GM19395 (cell line): ENCODE measurements at regions not wholly inside any gene's neighbourhood (a gene's known extent, or its start where the extent isn't known, plus 50 kb on each side); places are given as distances from the start of the nearest gene placed in this dataset.
A peak's percentile ranks its signal among the peaks of the same experiment; 100 is the strongest.
"Not testable (repeated sequence)": the region's sequence is repeated elsewhere in the genome, so short reads cannot be mapped to it uniquely, and the experiment has no call there.

ENCODE experiments used
- ATAC-seq: cut with Tn5 transposase; IDR thresholded peaks from one replicate; pipeline ENCODE4 v1.9.1; 2021; ENCODE audit warnings: mild to moderate bottlenecking, moderate library complexity; ENCODE audit not compliant: unreplicated experiment

DNA sequence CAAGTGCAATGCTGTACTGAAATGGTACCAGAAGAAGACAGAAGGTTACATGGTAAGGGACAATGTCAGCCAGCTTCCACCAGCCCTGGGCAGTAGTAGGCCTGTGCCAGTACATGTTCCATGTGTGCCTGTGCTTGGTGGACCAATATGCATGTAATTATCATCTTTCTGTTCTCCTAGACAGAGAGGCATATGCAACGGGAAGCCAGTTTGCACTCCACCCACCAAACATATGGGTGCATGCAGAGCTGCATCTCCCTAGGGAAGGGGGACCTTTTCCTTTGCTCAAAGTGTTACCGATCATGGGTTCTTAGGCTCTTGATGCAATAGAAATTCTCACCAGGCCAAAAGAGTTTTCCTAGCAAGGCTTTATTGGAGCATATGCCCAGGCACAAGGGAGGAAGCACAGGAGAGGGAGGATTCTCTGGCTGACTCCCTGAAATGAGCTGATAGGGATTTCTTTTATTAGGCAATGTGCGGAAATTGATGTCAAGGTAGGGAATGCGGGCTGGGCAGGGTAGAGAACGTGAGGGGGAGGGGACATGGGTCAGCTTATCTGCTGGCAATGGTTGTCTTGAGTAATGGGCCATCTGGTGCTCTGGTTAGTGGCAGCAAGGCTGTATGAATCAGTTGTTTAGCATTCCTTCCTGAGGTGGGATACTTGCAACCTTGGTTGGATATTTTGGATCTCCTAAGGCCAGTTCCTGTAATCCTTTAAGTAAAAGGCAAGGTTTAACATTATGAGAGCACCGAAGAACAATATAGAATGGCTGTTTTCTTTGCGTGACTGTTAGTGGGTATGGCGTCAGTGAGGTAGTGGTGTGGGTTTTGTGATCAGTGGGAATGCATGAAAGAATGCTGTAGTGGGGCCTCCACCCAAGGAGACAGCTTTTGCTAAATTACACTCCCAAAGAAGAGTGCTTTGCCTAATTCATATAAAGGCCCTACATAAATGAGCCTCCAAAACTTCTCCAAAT, 102.5 kb downstream of the CDRT15L2 start:
- not testable (repeated sequence) for ATAC-seq

DNA sequence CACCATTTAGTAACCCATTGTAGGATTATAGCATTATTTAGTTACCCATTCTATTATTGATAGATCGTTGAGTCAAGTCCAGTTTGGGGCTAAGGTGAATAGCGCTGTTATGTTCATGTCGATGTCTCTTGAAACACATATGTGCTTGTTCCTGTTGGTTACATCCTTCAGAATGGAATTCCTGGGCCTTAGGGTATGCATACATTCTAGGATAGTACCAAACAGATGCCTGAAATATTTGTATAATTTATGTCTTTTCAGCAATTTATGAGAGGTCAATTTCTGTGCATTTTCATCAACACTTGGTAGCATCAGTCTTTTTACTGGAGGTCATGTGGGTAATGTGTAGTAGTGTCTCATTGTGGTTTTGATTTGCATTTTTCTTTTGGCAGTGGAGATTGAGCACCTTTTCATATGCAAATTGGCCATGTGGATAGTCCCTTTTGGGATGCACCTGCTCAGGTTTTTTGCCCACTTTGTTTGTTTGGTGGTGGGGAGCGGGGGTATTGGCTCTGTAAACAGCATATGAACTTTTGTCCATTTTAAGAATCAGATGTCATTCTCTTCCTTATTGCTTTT, 104.2 kb downstream of the CDRT15L2 start:
- ATAC-seq: not testable (repeated sequence)

DNA sequence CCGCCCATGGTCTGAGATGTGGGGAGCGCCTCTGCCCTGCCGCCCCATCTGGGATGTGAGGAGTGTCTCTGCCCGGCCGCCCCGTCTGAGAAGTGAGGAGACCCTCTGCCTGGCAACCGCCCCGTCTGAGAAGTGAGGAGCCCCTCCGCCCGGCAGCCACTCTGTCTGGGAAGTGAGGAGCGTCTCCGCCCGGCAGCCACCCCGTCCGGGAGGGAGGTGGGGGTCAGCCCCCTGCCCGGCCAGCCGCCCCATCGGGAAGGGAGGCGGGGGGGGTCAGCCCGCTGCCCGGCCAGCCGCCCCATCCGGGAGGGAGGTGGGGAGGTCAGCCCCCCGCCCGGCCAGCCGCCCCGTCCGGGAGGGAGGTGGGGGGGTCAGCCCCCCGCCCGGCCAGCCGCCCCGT, 105.5 kb downstream of the CDRT15L2 start:
- ATAC-seq: not testable (repeated sequence)

DNA sequence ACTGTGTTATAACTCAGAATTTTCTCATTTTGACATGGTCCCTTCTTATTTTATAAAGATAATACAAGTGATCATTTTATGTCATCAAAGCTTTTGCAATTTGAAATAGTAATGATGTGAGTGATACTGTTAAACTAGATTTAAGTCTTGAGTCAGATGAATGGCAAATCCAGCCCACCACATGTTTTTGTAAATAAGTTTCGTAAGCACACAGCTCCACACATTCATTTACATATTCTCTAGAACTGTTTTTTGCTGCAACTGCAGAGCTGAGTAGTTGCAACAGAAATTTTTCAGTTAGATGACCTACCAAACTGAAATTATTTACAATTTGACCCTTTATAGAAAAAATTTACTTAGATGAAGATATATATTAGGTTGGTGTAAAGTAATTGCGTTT, 108.1 kb downstream of the CDRT15L2 start:
- ATAC-seq: not testable (repeated sequence)

DNA sequence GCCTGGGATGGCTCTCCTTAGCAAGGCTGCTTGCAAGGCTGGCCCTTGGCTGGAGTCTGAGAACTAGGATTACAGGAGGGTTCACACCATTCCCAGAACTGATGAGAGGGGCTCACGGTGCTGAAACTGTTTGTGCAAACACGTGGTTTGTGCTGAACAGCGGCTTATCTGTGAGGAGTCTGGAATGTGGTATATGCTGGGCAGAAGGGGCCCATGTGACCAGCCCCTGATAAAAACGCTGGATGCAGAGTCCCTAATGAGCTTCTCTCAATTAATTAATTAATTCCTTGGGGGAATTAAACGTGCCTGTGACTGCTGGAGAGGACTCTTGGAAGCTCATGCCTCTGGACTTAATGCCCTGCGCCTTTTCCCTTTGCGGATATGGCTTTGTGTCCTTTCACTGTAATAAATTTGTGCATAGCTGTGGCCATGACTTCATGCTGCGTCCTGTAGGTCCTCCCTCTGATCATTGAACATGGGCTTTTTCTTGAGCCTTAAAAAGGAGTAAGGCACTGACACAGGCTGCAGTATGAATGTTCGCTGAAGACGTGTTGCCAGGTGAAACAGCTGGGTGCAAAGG, 109.7 kb downstream of the CDRT15L2 start:
- not testable (repeated sequence) for ATAC-seq

DNA sequence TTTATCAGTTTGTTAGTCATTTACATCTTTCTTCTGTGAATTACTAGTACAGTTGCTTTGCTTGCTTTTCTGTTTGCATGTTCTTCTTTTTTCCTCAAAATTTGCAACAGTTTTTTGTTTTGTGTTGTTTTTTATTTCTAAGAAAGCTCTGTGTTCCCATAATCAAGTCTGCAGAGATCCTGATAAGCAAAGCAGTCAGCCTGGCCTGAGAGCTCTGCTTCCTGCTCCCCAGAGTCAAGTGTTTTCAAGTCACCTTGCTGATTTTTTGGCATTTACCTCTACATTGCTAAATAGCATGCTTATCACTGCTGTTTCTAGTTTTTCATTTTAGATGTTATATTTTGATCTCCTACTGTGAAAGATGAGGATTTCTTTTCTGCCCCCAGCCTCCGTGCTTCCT, 113.2 kb downstream of the CDRT15L2 start:
- not testable (repeated sequence) for ATAC-seq

DNA sequence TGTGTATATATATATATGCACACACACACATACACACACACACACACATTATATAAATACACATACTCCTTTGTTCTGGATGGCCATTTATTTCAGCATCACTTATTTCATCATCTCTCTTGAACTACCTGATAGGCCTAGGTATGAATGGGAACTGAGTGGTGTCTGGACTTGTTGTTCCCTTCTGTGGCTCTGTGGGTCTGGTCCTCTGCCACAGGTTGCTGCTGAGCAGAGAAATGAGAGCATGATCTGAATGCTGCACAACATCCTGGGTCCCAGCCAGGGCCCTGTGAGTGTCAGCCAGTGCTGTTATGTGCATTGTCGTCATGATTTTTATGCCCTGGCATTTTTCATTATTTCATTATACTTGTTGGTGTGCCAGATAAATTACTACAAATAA, 116.3 kb downstream of the CDRT15L2 start:
- ATAC-seq: not testable (repeated sequence)

DNA sequence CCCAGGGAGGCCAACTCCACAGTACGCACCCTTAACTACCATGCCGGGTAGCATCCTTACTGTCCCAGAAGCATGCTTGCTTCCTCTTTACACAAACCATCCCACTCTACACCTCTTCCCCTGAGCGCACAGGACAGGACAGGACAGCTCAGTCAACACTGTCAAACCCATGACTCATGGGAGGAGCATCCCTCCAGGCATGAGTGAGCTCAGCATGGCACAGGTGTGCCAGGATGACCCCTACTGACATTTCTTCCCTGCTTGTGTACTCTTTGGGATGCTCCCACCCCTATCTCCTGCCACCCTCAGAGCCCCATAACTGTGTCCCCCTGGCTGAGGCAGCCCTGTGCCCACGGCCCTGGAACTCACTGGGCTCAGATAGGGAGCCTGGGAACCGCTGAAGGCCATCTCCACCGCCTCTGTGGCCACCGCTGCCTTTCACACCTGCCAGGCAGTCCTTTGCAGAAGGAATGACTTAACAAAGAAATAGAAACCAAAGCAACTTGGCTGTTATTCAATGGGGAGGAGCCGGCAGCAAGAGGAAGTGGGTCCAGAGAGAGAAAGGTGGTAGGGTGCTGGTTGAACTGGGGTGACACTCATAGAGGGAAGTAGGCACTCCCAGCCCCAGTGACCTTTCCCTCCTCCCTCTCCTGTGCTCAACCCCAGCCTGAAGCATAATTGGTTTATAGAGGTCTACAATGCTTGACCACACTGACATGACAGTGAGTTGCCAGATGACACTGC, 119.1 kb downstream of the CDRT15L2 start:
- peak; percentile 93 for ATAC-seq

DNA sequence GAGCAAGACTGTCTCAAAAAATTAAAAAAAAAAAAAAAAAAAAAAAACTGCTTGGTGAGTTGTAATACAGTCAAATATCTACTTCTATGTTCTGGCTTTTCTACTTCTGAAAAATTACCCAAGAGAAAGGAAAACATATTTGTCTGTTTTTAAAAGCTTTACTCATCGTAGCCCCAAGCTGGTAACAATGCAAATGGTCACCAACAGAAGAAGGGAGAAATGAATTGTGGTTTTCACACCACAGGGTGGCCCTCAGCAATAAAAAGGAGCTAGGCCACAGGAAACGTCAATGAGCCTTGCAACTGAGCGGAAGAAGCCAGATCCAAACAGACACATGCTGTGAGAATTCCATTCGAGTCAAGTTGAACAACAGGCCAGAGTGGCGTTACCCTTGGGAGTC, 121.0 kb downstream of the CDRT15L2 start:
- ATAC-seq: not testable (repeated sequence)

DNA sequence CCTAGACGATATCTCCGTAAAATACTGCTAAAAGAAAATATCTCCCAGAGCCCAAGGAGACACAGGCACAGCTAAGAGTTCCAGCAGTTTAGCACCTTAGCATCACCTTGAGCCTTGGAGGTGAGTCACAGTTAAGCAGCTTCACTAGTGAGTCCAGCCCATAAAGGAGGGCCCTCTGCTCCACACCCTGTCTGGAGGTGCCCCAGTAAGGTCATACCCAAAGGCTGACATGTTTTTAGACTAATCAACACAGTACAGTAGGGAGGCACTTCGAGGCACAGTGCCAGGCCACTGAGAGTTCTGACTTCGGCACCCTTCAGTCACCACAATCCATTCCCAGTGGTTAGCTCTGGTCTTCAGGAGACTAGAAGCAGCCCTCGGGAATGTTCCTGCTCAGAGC, 121.8 kb downstream of the CDRT15L2 start:
- ATAC-seq: not testable (repeated sequence)

DNA sequence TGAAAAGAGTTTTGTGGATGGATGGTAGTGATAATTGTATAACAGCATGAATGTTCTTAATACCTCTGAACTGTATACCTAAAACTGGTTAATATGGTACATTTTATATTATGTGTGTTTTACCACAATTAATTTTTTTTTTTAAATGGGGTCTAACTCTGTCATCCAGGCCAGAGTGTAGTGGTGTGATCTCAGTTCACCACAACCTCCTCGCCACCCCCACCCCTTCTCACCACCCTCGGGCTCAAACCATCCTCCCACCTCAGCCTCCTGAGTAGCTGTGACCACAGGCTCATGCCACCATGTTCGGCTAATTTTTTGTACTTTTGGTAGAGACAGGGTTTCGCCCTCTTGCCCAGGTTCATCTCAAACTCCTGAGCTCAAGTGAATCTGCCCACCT, 123.2 kb downstream of the CDRT15L2 start:
- ATAC-seq: no peak

DNA sequence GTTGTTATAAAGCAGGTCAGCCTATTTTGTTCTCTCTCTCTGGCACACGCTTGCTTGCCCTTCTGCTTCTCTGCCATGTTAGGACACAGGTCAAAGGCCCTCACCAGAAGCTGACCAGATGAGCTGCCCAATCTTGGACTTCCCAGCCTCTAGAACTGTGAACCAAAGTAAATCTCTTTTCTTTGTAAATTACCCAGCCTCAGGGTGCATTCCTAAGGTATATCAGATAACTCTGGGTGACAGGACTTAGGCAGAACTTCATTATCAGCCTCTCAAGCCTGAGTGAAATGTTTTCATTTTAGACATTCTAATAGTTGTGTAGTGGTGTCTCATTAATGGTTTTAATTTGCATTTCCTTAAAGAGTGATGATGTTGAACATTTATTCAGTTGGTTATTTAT, 124.3 kb downstream of the CDRT15L2 start:
- no peak for ATAC-seq

DNA sequence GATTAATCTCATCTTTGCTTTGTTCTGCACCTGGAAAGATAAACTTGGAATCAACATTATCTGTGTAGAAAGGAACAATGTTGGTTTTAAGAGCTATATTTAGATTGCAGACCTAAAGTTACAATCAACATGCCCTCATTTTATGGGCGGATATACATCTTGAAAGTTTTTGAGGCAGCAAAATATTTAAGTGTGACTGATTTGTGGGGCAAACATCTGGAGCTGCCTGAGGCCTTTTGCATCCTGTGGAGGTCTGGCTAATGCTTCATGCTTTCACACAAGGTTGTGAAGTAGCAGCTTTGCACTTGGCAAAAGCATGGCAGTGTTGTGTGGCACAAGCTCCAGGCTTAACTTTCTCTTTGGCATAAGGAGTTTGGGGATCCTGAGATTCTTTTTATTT, 125.7 kb downstream of the CDRT15L2 start:
- not testable (repeated sequence) for ATAC-seq

DNA sequence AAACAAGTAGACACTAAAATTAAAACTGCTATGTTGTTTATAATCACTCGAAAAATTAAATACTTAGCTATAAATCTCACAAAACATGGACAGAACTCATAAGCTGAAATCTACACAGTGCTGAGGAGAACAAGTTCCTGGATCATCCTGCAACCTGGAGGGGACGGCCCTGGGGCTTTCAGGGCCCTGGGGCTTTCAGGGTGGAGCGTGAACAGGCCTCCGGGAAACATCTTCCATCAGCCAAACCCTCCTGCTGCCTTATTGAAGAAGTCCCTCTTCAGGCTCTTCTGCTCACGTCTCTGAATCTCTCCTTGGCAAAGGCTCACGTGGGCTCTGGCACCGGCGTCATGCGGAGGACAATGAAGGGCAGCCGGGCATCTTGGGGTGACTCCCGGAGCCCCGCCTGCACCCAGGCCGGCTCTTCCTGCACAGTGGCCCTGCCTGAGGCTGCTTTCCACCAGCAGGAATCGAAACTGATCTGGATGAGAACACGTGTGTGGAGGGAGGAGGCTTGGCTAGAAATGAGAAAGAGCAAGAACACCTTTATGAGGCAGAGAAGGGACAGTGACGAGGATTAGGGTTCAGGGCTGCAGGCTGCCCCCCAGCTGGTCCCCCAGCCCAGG, 127.3 kb downstream of the CDRT15L2 start:
- no peak for ATAC-seq

DNA sequence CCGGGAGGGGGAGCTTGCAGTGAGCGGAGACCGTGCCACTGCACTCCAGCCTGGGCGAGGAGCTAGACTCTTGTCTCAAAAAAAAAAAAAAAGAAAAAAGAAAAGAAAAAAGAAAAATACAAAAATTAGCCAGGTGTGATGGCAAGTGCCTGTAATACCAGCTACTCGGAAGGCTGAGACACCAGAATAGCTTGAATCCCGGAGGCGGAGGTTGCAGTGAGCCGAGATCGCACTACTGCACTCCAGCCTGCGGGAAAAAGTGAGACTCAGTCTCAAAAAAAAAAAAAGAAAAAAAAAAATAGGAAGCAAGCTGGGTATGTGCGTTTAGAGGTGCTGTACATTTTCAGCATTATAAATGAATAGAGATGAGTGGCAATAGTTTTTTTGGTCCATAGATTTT, 129.3 kb downstream of the CDRT15L2 start:
- not testable (repeated sequence) for ATAC-seq

DNA sequence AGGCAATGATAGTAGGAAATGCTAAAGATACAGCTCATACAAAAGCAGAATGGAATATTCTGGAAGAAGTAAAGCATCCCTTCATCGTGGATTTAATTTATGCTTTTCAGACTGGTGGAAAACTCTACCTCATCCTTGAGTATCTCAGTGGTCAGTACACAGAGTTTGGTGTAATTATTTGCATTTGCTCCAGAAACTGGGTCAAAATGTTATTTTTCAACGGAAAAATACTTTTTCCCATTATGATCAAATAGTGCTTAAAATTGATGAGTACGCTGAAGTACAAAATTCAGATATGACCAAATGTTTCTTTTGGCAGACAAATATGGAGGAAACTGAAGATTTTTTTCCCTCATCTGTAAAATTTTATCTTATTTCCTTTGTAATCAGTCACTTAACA, 137.0 kb downstream of the CDRT15L2 start:
- not testable (repeated sequence) for ATAC-seq

DNA sequence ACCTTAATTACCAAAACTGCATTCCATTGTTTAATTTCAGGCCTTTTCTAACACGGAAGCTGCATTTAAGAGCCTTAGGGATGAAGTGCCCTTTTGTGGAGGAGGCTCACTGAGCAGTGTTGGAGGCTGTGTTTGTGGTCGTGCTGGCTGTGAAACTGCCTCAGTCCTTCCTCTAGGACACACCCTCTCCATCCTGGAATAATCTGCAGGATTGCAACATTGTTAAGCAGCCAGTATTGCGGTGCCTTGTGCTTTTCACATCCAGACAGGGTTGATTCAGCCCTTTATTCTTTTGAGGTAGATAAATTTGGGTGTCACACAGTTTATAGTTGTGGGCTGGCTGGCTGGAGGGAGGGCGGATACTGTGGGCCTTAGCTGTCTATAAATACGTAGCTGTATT, 141.6 kb downstream of the CDRT15L2 start:
- no peak for ATAC-seq

DNA sequence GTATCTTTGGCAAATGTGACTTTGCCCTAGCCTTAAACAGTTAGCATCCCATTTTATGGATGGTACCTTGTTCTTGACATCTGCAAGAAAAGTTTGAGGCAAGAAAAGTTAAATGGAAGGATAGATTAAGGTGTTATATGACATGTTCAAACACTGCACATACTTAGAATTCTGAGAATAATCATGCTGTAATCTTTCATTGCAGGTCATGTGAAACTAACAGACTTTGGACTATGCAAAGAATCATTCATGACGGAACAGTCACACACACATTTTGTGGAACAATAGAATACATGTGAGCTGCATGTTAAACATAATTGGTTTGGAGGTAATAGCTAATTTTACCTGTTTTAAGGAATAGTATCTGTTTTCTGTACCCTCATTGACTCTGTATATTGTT, 144.9 kb downstream of the CDRT15L2 start:
- not testable (repeated sequence) for ATAC-seq

DNA sequence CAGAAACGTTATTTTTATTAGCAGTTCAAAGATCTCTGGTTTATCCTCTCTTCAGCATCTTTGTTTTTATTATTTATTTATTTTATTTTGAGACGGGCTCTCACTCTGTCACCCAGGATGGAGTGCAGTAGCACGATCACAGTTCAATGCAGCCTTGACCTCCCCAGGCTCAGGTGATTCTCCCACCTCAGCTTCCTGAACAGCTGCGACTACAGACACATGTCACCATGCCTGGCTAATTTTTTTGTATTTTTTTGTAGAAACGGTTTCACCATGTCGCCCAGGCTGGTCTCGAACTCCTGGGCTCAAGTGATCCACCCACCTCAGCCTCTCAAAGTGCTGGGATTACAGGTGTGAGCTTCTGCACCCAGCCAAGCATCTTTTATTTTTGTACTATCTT, 147.7 kb downstream of the CDRT15L2 start:
- not testable (repeated sequence) for ATAC-seq

DNA sequence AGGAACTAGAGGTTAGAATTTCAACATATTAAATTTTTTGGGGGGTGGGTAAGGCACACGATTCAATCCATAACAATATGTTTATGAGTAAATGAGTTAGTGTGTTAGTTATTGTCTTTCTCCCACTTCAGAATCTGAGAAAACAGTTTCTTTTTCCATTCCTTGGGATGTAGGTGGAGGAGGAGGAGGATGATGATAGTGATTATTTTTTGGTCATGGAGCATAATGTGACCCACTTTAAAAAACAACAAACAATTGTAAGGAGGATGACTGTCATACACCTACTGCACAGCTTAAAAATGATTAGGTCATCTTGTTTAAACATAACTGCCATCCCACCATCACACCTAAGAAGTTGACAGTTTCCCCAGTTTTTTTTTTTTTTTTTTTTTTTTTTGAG, 148.7 kb downstream of the CDRT15L2 start:
- no peak for ATAC-seq

DNA sequence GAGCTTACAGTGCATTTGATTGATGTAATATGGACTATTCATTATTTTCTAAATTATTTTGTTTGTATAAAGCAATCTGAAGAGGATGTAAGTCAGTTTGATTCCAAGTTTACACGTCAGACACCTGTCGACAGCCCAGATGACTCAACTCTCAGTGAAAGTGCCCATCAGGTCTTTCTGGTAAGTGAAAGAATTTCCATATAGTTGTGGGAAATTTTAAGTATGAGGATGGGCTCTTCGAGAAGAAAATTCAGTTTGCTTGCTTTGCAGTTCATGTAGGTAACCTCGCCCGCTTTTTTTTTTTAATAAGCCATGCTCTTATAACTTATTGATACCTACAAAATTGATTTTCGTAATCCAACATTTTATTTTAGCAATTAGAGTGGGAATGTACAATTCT, 151.6 kb downstream of the CDRT15L2 start:
- not testable (repeated sequence) for ATAC-seq
